GM12891 (cell line): ENCODE measurements at regions not wholly inside any gene's neighbourhood (a gene's known extent, or its start where the extent isn't known, plus 50 kb on each side); places are given as distances from the start of the nearest gene placed in this dataset.
"Not testable (repeated sequence)": the region's sequence is repeated elsewhere in the genome, so short reads cannot be mapped to it uniquely, and the experiment has no call there.

Experiments
- DNase-seq: peaks from one replicate; pipeline ENCODE4 v3.0.0; 2011; ENCODE audit warnings: low spot score; ENCODE audit not compliant: insufficient read length
- FAIRE-seq: peaks from 2 replicates; lab custom pipeline; 2011; peaks lifted over from hg19 to GRCh38; lab: Jason Lieb, UNC
- PAX5 ChIP-seq: IDR thresholded peaks from 2 replicates; pipeline ENCODE4 v1.6.1; 2011; ENCODE audit warnings: low read length, moderate library complexity, mild to moderate bottlenecking; ENCODE audit not compliant: insufficient read depth, severe bottlenecking
- POLR2A ChIP-seq: IDR thresholded peaks from 2 replicates; pipeline ENCODE4 v1.6.1; 2011; ENCODE audit warnings: low read depth, low read length, control low read depth
- POLR2AphosphoS5 ChIP-seq: IDR thresholded peaks from 2 replicates; pipeline ENCODE4 v1.6.1; 2011; ENCODE audit warnings: low read depth, low read length, control low read depth
- POU2F2 ChIP-seq: IDR thresholded peaks from 2 replicates; pipeline ENCODE4 v1.6.1; 2011; ENCODE audit warnings: low read depth, mild to moderate bottlenecking, control low read depth, low read length, moderate library complexity
- SPI1 ChIP-seq: IDR thresholded peaks from 2 replicates; pipeline ENCODE4 v1.6.1; 2011; ENCODE audit warnings: low read depth, low read length, control low read depth
- TAF1 ChIP-seq: IDR thresholded peaks from 2 replicates; pipeline ENCODE4 v1.6.1; 2011; ENCODE audit warnings: low read depth, low read length, control low read depth

GRCh38 chr4:30172416-30172815, 547.8 kb upstream of the PCDH7 start:
- DNase-seq (no peak), FAIRE-seq (no peak)
- TF ChIP-seq POLR2A = no peak
- no peak for TF ChIP-seq TAF1
- TF ChIP-seq POLR2AphosphoS5 = no peak
- no peak for TF ChIP-seq SPI1
- TF ChIP-seq PAX5 = no peak
- no peak for TF ChIP-seq POU2F2

DNA sequence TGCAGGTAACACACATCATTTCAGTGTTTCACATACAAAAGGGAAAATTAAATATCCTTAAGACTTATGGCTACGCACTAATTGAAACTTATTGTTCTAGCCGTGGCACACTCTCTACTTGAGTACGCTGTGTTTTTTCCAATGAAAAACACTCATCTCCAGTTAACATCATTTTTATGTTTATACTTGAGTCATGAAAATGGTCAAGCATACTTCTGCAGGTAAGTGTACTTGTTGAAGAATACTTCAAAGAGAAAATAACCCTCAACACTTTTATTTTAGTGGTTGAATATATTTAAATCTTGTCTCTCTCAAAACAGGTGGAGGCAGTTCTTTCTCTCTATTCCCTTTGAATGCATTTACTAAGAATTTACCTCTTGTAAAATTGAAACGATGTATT, 538.7 kb upstream of the PCDH7 start:
- TF ChIP-seq POLR2AphosphoS5 = no peak
- TF ChIP-seq SPI1 = no peak
- TF ChIP-seq PAX5 = no peak
- no peak for TF ChIP-seq POU2F2
- TF ChIP-seq POLR2A = no peak
- TF ChIP-seq TAF1 = no peak
- DNase-seq (no peak), FAIRE-seq (no peak)

- DNase-seq (no peak), FAIRE-seq (no peak)
- TF ChIP-seq PAX5 (no peak), SPI1 (no peak), TAF1 (no peak), POLR2A (no peak), POU2F2 (no peak), POLR2AphosphoS5 (no peak)
Measured at GRCh38 chr4:30181918-30182317, 538.3 kb upstream of the PCDH7 start.

- DNase-seq (no peak), FAIRE-seq (no peak)
- TF ChIP-seq SPI1 (no peak), TAF1 (no peak), POU2F2 (no peak), PAX5 (no peak), POLR2A (no peak), POLR2AphosphoS5 (no peak)
Measured at GRCh38 chr4:30182786-30183185, 537.4 kb upstream of the PCDH7 start.

DNA sequence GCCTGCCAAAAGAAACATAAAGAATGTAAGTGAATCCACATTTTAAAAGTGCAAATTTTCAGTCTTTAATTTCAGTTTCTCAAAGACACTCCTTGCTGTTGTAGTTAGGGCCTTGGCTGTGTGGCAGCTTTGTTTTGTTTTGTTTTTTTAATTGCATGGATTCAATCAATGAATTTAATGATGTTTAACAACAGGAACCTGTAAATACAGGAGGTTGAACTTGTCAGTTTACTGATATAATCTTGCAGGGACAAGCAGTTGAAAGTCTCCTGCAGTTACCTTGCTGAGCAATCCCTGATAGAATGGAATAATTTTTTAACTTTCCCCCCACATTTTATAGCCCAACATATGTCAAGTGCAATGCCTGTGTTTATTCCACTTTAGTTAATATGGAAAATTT, 528.3 kb upstream of the PCDH7 start:
- TF ChIP-seq SPI1 (no peak), POLR2AphosphoS5 (no peak), PAX5 (no peak), TAF1 (no peak), POU2F2 (no peak), POLR2A (no peak)
- FAIRE-seq = no peak
- no peak for DNase-seq

DNA sequence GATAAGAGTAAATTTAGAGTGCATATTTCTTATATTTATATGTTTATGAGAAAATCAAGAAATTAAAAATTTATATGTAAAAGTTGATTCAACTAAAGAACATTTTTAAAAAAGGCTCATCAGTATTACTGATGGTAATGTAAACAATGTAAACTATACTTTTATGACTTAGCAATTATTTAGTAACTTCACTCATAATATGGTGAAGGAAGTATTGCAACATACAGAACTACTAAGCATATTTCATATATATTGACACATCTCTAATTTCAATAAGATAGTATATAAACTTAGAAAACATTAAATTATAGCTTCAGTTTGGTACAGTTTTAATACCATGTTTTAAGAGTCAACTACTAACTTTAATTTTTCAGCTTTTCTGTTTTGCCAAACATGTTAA, 512.8 kb upstream of the PCDH7 start:
- FAIRE-seq (no peak), DNase-seq (no peak)
- TF ChIP-seq TAF1 (no peak), SPI1 (no peak), PAX5 (no peak), POU2F2 (no peak), POLR2AphosphoS5 (no peak), POLR2A (no peak)

DNA sequence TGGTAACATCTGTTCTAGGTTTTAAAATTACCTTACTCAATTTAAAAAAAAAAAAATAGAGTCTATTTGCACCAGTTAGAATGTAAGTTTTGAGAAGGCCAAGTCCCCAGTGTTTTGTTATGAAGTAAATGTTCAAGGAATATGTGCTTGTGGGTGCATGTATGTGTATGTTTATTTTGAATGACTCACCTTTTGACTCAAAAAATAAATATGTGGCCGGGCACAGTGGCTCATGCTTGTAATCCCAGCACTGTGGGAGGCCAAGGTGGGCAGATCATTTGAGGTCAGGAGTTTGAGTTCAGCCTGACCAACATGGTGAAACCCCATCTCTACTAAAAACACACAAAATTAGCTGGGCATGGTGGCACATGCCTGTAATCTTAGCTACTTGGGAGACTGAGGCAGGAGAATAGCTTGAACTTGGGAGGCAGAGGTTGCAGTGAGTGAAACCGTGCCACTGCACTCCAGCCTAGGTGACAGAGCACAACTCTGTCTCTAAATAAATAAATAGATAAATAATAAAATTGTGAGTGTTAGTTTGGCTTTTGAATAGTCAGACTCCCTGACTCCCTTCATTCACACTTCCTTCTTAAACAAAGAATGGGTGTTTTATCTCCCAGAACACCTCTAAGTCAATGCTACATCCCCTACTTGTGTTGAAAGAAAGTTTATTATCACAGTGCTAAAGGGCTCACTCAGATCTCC, 511.3 kb upstream of the PCDH7 start:
- no peak for DNase-seq
- FAIRE-seq = no peak
- no peak for TF ChIP-seq PAX5
- no peak for TF ChIP-seq POU2F2
- no peak for TF ChIP-seq POLR2AphosphoS5
- no peak for TF ChIP-seq POLR2A
- TF ChIP-seq TAF1 = no peak
- TF ChIP-seq SPI1 = no peak

GRCh38 chr4:30215973-30216372, 504.2 kb upstream of the PCDH7 start:
- not testable (repeated sequence) for DNase-seq, FAIRE-seq

GRCh38 chr4:30245140-30245539, 475.0 kb upstream of the PCDH7 start:
- FAIRE-seq = no peak
- TF ChIP-seq POLR2A (no peak), POU2F2 (no peak), POLR2AphosphoS5 (no peak), TAF1 (no peak), SPI1 (no peak), PAX5 (no peak)
- no peak for DNase-seq

- FAIRE-seq = no peak
- DNase-seq = no peak
- no peak for TF ChIP-seq SPI1
- TF ChIP-seq PAX5 = no peak
Measured at GRCh38 chr4:30256116-30256832, 463.9 kb upstream of the PCDH7 start.

DNA sequence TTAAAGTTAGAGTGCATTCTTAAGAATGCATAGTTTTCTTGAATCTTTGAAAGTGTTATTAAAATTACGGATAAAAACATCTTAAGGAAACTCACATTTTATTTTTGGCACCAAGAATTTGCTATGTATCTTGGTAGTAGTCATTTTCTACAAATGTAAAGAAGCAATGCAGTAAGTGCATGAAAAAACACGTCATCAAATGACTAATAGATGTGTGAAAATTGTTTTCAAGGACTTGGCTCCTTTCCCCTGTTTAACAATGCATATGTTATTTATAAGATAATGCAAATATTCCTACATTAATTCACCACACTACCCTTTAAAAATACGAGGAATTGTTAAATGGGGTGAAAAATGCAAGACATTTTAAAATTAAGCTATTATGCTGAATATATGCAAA, 461.2 kb upstream of the PCDH7 start:
- DNase-seq (no peak), FAIRE-seq (no peak)
- TF ChIP-seq SPI1 (no peak), POU2F2 (no peak), TAF1 (no peak), POLR2A (no peak), PAX5 (no peak), POLR2AphosphoS5 (no peak)

DNA sequence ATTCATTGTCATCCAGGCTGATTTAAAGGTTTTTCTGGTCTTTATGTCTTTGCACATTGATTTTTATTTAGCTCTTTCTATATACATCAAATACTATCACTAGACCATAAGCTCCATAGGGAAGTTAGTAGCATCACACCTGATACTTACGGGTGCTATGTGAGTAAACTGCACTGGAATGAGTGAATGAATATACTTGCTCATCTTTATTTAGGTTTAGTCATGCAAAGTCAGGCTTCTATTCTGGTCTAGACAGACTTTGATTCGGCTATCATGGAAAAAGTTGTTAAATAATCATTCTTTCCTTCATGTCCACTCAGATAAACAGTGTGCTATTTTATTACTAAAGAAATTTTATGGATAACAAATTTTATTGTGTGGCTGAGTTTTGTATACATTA, 457.8 kb upstream of the PCDH7 start:
- TF ChIP-seq POLR2AphosphoS5 = no peak
- TF ChIP-seq POU2F2 = no peak
- TF ChIP-seq SPI1 = no peak
- no peak for TF ChIP-seq PAX5
- TF ChIP-seq POLR2A = no peak
- no peak for TF ChIP-seq TAF1
- no peak for FAIRE-seq
- DNase-seq = no peak
